Loucy (cell line): ENCODE measurements at regions not wholly inside any gene's neighbourhood (a gene's known extent, or its start where the extent isn't known, plus 50 kb on each side); places are given as distances from the start of the nearest gene placed in this dataset.

Experiments used
- H2AFZ ChIP-seq: fragments of 200-600 bp; sonication (generic); 2 replicates; pipeline ENCODE4 v1.6.0; 2016; ENCODE audit warnings: antibody characterized with exemption, mild to moderate bottlenecking, low read length, moderate library complexity
- H3F3A ChIP-seq: fragments of 200-600 bp; 2 replicates; pipeline ENCODE4 v1.6.0; 2016; ENCODE audit warnings: antibody characterized with exemption, low read depth, mild to moderate bottlenecking
- H3K27me3 ChIP-seq: fragments of 200-600 bp; sonication (generic); 2 replicates; pipeline ENCODE4 v1.6.1; 2014; ENCODE audit warnings: low read length, mild to moderate bottlenecking; ENCODE audit not compliant: insufficient read depth, poor library complexity, severe bottlenecking
- H3K36me3 ChIP-seq: fragments of 200-600 bp; sonication (generic); 2 replicates; pipeline ENCODE4 v1.6.1; 2016; ENCODE audit warnings: low read length; ENCODE audit not compliant: insufficient read depth
- H3K4me1 ChIP-seq: fragments of 200-600 bp; sonication (generic); 2 replicates; pipeline ENCODE4 v1.5.1; 2014; ENCODE audit warnings: low read length, mild to moderate bottlenecking; ENCODE audit not compliant: insufficient read depth, poor library complexity, severe bottlenecking
- H3K4me2 ChIP-seq: fragments of 200-600 bp; sonication (generic); 2 replicates; pipeline ENCODE4 v1.6.0; 2014; ENCODE audit warnings: antibody characterized with exemption, low read length, low read depth, mild to moderate bottlenecking; ENCODE audit not compliant: poor library complexity, severe bottlenecking
- H3K4me3 ChIP-seq: fragments of 200-600 bp; sonication (generic); 2 replicates; pipeline ENCODE4 v1.5.1; 2014; ENCODE audit warnings: low read length, mild to moderate bottlenecking, mixed read lengths; ENCODE audit not compliant: poor library complexity, severe bottlenecking
- H3K79me2 ChIP-seq: fragments of 200-600 bp; sonication (generic); 2 replicates; pipeline ENCODE4 v1.6.1; 2014; ENCODE audit warnings: low read length; ENCODE audit not compliant: insufficient read depth
- H3K9ac ChIP-seq: fragments of 200-600 bp; sonication (generic); 2 replicates; pipeline ENCODE4 v1.6.0; 2014; ENCODE audit warnings: mild to moderate bottlenecking, low read depth, low read length, moderate library complexity; ENCODE audit not compliant: poor library complexity, severe bottlenecking
- H3K9me2 ChIP-seq: fragments of 200-600 bp; sonication (generic); replicated peaks from 2 replicates; pipeline ENCODE4 v1.6.1; 2016; ENCODE audit warnings: low read depth, low read length, mixed read lengths
- H3K9me3 ChIP-seq: fragments of 200-600 bp; sonication (generic); 2 replicates; pipeline ENCODE4 v1.6.1; 2014; ENCODE audit warnings: mild to moderate bottlenecking, antibody characterized with exemption, low read length, low read depth; ENCODE audit not compliant: insufficient read depth
- H4K20me1 ChIP-seq: fragments of 200-600 bp; sonication (generic); 2 replicates; pipeline ENCODE4 v1.6.0; 2014; ENCODE audit warnings: antibody characterized with exemption, low read length, mild to moderate bottlenecking; ENCODE audit not compliant: insufficient read depth, poor library complexity, severe bottlenecking
- CTCF ChIP-seq: fragments of 200-600 bp; sonication (generic); conservative IDR thresholded peaks from 2 replicates; pipeline ENCODE4 v1.5.1; 2014; ENCODE audit warnings: mild to moderate bottlenecking, antibody characterized with exemption, low read length
- EZH2phosphoT487 ChIP-seq: fragments of 200-600 bp; IDR thresholded peaks from 2 replicates; pipeline ENCODE4 v1.6.1; 2018; ENCODE audit warnings: antibody characterized with exemption, mild to moderate bottlenecking, moderate library complexity, borderline replicate concordance

- H3F3A ChIP-seq, result no peaks in the 10 kb centered on the region
- H3K4me3 ChIP-seq, result no peak overlapping the region
- H3K36me3 ChIP-seq, result no peaks in the 10 kb centered on the region
- H3K9me2 ChIP-seq, result no peaks in the 10 kb centered on the region
- H3K9me3 ChIP-seq, result no peaks in the 10 kb centered on the region
- TF ChIP-seq CTCF (no peak), EZH2phosphoT487 (no peak)
- no peak overlapping the region for H2AFZ ChIP-seq
- H3K9ac ChIP-seq, result no peak overlapping the region
- H3K79me2 ChIP-seq, result no peaks in the 10 kb centered on the region
- no peaks in the 10 kb centered on the region for H3K4me1 ChIP-seq
- H3K4me2 ChIP-seq, result no peak overlapping the region
- H4K20me1 ChIP-seq, result no peaks in the 10 kb centered on the region
- H3K27me3 ChIP-seq, result no peaks in the 10 kb centered on the region
These were observed 1411.1 kb upstream of the PCDH7 start for GRCh38 chr4:29309050-29309449.

- Histone ChIP-seq H2AFZ (no peak overlapping the region), H3K27me3 (no peaks in the 10 kb centered on the region), H3K9me3 (no peaks in the 10 kb centered on the region), H3K36me3 (no peaks in the 10 kb centered on the region), H3K9ac (no peak overlapping the region), H4K20me1 (no peaks in the 10 kb centered on the region), H3K4me1 (no peaks in the 10 kb centered on the region), H3K9me2 (no peaks in the 10 kb centered on the region), H3F3A (no peaks in the 10 kb centered on the region), H3K79me2 (no peaks in the 10 kb centered on the region), H3K4me2 (no peak overlapping the region), H3K4me3 (no peak overlapping the region)
- TF ChIP-seq EZH2phosphoT487 (no peak), CTCF (no peak)
These were observed 1409.9 kb upstream of the PCDH7 start for GRCh38 chr4:29310252-29310651.

- H4K20me1 ChIP-seq, result no peaks in the 10 kb centered on the region
- no peak overlapping the region for H3K9ac ChIP-seq
- H3K79me2 ChIP-seq, result no peaks in the 10 kb centered on the region
- no peaks in the 10 kb centered on the region for H3K4me1 ChIP-seq
- H3K4me2 ChIP-seq, result no peak overlapping the region
- no peaks in the 10 kb centered on the region for H3K36me3 ChIP-seq
- H3K9me2 ChIP-seq, result no peaks in the 10 kb centered on the region
- H3F3A ChIP-seq, result no peaks in the 10 kb centered on the region
- no peak overlapping the region for H3K4me3 ChIP-seq
- no peak overlapping the region for H2AFZ ChIP-seq
- H3K27me3 ChIP-seq, result no peaks in the 10 kb centered on the region
- no peaks in the 10 kb centered on the region for H3K9me3 ChIP-seq
- TF ChIP-seq CTCF, result no peak
- no peak for TF ChIP-seq EZH2phosphoT487
These were observed 1408.9 kb upstream of the PCDH7 start for GRCh38 chr4:29311247-29311646.
